ENCODE measurements at regions not wholly inside any gene's neighbourhood (a gene's known extent, or its start where the extent isn't known, plus 50 kb on each side); places are given as distances from the start of the nearest gene placed in this dataset.

GRCh38 chr11:60625262-60625661, 74.2 kb upstream of the MS4A8 start:
- DNase-seq (ENCODE audit: low spot score): peak; percentile 27
- POLR2A ChIA-PET (ENCODE audit: low non-redundant PET): no interaction called here
- TF ChIP-seq CTCF (conservative IDR thresholded peaks at IDR 0.05; ENCODE audit: low read depth): peak; percentile 22; the same call in 1 of the 2 replicates
- CTCF ChIA-PET: no interaction called here
- H3K27ac ChIP-seq: no peak overlapping the region

GRCh38 chr11:60629399-60629798, 70.0 kb upstream of the MS4A8 start:
- no peak for DNase-seq (ENCODE audit: low spot score)
- ChIA-PET CTCF (interaction anchor here (1.6 kb wide), 1 partner anchor 10 kb away, joined by 3 read pairs; no protein-coding TSS in a partner anchor), POLR2A (ENCODE audit: low non-redundant PET) (no interaction called here)
- no peak for TF ChIP-seq CTCF (conservative IDR thresholded peaks at IDR 0.05; ENCODE audit: low read depth)
- no peak overlapping the region for H3K27ac ChIP-seq

- DNase-seq (ENCODE audit: low spot score): no peak
- ChIA-PET CTCF (no interaction called here), POLR2A (ENCODE audit: low non-redundant PET) (no interaction called here)
- no peak overlapping the region for H3K27ac ChIP-seq
- TF ChIP-seq CTCF (conservative IDR thresholded peaks at IDR 0.05; ENCODE audit: low read depth): no peak
Measured at GRCh38 chr11:60631944-60632343, 67.5 kb upstream of the MS4A8 start.

GRCh38 chr11:60633645-60634044, 65.8 kb upstream of the MS4A8 start:
- no peak overlapping the region for H3K27ac ChIP-seq
- no peak for TF ChIP-seq CTCF (conservative IDR thresholded peaks at IDR 0.05; ENCODE audit: low read depth)
- DNase-seq (ENCODE audit: low spot score): no peak
- ChIA-PET CTCF (interaction anchor here (0.6 kb wide), 1 partner anchor 478 kb away, joined by 3 read pairs; no protein-coding TSS in a partner anchor), POLR2A (ENCODE audit: low non-redundant PET) (no interaction called here)

- DNase-seq (ENCODE audit: low spot score): no peak
- ChIA-PET CTCF (interaction anchor here (0.6 kb wide), 2 partner anchors 478 to 1609 kb away, joined by 3 to 5 read pairs; no protein-coding TSS in a partner anchor), POLR2A (ENCODE audit: low non-redundant PET) (no interaction called here)
- TF ChIP-seq CTCF (conservative IDR thresholded peaks at IDR 0.05; ENCODE audit: low read depth): no peak
- H3K27ac ChIP-seq: no peak overlapping the region
Measured at GRCh38 chr11:60634126-60634525, 65.3 kb upstream of the MS4A8 start.

- CTCF ChIA-PET: no interaction called here
- no peak for TF ChIP-seq CTCF (conservative IDR thresholded peaks at IDR 0.05; ENCODE audit: low read depth)
- POLR2A ChIA-PET (ENCODE audit: low non-redundant PET): no interaction called here
- H3K27ac ChIP-seq: no peak overlapping the region
- DNase-seq (ENCODE audit: low spot score): no peak
Measured at GRCh38 chr11:60641940-60642339, 57.5 kb upstream of the MS4A8 start.

- no peak overlapping the region for H3K27ac ChIP-seq
- CTCF ChIA-PET: interaction anchor here (0.6 to 0.7 kb wide), 2 partner anchors 176 to 237 kb away, joined by 3 read pairs; no protein-coding TSS in a partner anchor
- POLR2A ChIA-PET (ENCODE audit: low non-redundant PET): no interaction called here
- TF ChIP-seq CTCF (conservative IDR thresholded peaks at IDR 0.05; ENCODE audit: low read depth): no peak
- DNase-seq (ENCODE audit: low spot score): no peak
Measured at GRCh38 chr11:60647087-60647486, 52.3 kb upstream of the MS4A8 start.

All from RWPE1 (cell line).